ENCODE measurements at regions not wholly inside any gene's neighbourhood (a gene's known extent, or its start where the extent isn't known, plus 50 kb on each side); places are given as distances from the start of the nearest gene placed in this dataset.

DNA sequence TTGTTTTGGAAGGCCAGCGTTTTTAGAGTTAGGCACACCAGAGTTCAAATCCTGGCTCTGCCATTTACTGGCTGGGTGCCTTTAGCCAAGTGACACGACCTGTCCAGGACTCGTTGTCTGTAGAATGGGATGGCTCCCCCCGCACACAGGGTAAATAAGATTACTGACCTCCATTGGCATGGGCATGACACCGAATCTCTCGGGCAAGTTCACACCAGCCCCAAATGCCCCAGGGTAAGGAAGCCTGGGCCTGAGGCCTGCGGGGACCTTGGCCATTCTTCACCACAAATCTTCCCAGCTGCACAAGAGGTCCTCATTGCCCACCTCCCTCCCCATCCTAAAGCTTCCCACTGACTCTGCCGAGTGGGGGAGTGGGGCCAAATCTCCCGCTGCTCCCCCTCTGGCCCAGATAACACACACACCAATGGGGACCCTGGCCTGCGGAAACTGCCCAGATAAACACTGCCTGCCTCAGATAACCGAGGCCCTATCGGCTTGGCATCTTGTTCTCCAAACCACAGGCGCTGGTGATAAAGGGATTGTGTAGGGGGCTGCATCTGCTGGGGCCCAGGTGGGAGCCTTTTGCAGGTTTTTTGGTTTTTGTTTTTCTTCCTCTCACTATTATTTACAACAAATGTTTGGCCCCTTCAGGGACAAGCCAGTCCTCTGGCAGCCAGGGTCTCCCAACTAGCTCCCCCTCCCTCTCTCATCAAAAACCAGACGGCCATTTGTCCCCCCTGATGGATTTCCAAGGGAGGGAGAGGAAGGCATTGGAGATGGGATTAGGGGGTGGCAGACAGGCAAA lies 75.0 kb upstream of the LHX1 start:
- TF ChIP-seq, protein P1, sequence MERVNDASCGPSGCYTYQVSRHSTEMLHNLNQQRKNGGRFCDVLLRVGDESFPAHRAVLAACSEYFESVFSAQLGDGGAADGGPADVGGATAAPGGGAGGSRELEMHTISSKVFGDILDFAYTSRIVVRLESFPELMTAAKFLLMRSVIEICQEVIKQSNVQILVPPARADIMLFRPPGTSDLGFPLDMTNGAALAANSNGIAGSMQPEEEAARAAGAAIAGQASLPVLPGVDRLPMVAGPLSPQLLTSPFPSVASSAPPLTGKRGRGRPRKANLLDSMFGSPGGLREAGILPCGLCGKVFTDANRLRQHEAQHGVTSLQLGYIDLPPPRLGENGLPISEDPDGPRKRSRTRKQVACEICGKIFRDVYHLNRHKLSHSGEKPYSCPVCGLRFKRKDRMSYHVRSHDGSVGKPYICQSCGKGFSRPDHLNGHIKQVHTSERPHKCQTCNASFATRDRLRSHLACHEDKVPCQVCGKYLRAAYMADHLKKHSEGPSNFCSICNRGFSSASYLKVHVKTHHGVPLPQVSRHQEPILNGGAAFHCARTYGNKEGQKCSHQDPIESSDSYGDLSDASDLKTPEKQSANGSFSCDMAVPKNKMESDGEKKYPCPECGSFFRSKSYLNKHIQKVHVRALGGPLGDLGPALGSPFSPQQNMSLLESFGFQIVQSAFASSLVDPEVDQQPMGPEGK (CRISPR knock-in tag; IDR thresholded peaks at IDR 0.05; ENCODE audit: borderline replicate concordance): no peak
- no peak for TF ChIP-seq ZFP30 (CRISPR knock-in tag; IDR thresholded peaks at IDR 0.05)
